ENCODE measurements at regions not wholly inside any gene's neighbourhood (a gene's known extent, or its start where the extent isn't known, plus 50 kb on each side); places are given as distances from the start of the nearest gene placed in this dataset.
"Not testable (repeated sequence)": the region's sequence is repeated elsewhere in the genome, so short reads cannot be mapped to it uniquely, and the experiment has no call there.

- no peak for FAIRE-seq
Observed at GRCh38 chr10:3944591-3944990, 159.6 kb upstream of the KLF6 start.

GRCh38 chr10:3943695-3944257, 158.8 kb upstream of the KLF6 start:
- no peak for FAIRE-seq

DNA sequence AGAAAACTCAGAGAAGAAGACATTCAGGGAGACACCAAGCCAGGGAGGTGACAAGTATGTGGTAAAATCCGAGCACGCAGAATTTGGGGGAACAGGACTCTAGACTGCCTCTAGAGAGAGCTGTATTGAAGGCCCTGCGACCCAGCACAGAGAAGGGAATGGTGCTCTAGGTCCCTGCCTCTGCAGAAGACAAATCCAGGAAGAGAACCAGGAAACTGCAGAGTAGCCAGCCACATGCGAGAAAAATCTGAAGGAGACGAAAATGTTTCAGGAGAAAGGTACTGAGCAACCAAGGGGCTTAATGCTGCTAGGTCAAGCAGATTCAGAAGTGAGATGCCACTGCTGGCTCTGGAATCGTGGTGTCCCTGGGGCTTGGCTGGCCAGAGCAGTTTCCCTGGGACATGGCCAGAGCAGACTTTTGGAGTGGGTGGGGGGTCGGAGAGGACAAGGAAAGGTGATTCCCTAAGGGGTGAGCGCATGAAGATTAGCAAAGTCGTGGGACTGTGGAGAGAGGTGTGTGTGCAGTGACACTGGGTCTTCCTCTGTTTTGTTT, 158.0 kb upstream of the KLF6 start:
- FAIRE-seq, result no peak

DNA sequence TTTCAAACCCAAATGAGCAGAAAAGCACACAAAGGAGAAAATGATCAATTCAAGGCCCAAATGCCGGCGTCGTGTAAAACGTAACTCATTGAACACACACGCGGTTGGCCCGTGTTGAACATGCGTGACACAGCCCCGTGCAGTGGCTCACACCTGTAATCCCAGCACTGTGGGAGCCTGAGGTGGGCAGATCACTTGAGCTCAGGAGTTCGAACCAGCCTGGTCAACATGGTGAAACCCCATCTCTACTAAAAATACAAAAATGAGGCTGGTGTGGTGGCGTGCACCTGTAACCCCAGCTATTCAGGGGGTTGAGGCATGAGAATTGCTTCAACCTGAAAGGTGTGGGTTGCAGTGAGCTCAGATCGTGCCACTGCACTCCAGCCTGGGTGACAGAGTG, 156.7 kb upstream of the KLF6 start:
- no peak for FAIRE-seq

- FAIRE-seq, result no peak
Observed at GRCh38 chr10:3936422-3937040, 151.5 kb upstream of the KLF6 start.

DNA sequence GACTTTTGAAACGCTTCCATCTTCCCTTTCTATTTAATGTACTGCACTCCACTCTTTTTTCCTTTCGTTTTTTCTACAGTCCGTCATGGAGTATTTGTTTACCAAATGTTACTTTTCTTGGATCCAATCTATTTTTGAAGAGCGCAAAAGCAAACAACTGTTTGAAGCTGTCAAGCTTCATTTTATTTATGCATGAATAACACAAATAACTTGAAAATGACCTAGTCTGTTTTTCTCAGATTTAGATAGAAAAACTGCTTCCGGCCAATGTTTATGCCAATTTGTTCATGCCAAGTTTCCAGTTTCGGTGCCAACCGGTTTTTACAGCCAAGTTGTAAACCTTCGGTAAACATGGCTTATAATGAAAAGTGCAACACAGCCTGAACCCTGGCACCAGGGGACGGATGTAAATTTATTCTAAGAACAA, 150.9 kb upstream of the KLF6 start:
- FAIRE-seq, result no peak

DNA sequence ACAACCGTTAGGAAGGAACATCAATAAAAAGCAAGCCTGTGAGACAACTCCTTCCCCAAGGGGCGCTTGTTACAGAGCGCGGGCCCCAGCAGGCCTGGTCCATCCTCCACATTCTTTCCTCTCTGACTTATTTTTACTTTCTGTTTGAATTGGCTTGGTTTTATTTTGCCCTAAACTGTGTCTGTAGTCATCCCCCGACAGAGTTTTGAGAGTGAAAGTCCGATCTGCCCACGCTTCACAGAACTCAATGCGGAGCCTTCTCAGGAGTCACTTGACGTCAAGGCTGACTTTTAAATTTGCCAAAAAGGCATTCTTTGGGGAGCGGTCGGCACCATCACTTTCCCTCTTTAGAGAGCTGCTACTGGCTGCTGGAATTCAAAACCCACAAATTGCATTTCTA, 150.1 kb upstream of the KLF6 start:
- FAIRE-seq, result no peak

DNA sequence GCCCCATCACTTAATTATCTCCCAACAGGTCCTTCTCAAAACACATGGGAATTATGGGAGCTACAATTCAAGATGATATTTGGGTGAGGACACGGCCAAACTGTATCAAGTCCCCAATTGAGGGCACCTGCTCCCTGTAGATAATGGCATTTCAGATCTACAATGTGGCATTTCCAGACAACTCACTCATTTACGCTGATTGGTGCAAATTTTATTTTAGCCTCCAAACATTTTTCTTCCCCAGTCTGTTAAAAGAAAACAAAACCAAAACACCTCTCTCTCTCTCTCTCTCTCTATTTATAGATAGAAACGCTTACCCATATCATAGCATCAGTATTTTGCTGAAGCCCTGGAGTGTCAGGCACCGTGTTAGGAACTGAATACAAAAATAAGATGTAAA, 148.7 kb upstream of the KLF6 start:
- FAIRE-seq, result no peak

DNA sequence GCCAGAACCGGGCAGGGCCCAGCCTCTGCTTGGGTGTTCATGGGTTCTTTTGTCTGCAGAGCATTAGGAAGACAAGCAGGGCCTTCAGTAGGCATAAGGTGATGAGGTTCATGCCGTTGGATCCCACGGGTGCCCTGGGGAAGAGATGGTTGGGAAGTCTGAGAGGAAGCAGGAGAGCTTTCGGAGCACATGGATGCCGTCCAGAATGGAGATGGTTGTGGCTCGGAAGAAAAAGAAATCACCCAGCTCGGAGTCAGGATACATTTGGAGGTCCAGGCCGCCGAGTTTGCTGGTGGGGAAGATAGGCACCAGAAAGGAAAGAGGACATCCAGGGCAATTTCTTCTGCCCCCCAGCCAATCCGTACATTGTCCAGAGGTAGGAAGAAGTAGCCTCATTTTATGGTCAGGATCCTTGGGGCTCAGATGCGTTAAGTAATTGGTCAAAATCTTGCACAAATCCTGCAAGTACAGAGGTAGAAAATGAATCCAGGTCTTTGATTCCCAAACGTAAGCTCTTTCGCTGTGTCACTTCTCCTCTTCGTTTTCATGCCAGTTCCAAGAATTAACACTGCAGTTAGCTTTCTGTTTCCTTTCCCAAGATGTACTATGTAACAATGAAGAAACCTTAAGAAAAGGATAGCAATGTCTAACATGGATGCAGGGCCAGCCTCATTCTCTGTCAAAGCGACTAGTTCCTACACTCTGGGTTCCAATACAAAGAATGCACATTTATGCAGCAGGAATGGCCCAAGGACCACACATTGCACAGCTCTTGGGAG, 147.8 kb upstream of the KLF6 start:
- FAIRE-seq, result no peak

GRCh38 chr10:3931901-3932300, 146.9 kb upstream of the KLF6 start:
- no peak for FAIRE-seq

DNA sequence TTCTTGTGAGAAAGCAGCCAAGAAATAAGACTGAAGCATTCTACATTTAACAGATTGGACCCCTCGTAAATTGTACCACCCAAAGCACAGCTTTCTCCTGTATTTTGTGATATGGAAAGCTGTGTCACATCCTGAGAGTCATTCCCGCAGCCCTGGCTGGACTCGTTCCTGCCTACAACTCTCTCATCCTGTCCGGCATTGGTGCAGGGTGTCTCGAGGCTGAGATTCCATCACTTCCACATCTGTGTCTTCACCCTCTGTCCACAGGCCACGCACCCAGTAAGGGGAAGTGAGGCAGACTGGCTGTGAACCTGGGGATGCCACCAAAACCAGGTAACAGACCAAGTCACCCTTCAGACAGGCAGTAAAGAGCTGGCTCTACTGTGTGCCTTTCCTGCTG, 146.2 kb upstream of the KLF6 start:
- no peak for FAIRE-seq

- no peak for FAIRE-seq
Observed at GRCh38 chr10:3928569-3928968, 143.6 kb upstream of the KLF6 start.

- FAIRE-seq, result no peak
Observed at GRCh38 chr10:3928078-3928477, 143.1 kb upstream of the KLF6 start.

DNA sequence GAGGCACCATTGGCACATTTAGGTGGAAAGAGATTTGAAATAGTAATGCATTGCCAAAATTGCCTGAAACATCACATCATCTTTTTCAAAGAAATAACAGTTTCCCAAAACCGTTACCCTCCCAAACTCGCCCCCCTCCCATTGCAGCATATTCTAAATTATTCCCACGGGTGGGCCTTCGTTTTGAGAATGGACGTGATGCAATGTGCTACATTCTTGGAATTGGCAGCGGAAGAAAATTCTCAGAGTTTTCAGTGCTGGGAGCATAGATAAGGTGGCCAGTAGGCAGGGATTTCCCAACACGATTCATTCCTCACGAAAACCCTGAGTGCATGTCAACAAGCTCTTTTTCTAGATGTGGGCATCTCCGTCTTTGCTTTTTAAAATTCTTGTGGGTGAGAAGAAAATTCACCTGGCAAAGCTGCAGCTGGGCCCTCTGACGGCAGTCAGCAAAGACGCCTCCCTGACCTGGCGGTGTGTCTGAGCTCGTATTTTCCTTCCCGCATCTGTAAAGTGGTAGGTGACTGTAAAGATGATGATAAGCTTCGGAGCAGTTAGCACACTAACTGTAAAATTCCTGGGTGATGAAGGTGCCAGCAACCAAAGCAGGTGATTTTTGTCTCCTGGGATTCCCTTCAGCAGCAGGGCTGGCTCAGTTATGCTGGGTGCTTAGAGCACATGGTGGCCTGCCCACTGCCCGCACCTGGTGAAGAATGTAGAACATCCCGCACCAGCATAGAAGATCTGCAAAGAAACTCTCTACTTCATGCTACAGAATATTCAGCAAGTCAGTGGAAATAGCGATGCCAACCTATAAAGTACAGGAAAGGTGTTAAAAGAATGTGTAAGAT, 141.9 kb upstream of the KLF6 start:
- no peak for FAIRE-seq

- no peak for FAIRE-seq
Observed at GRCh38 chr10:3926258-3926657, 141.2 kb upstream of the KLF6 start.

- no peak for FAIRE-seq
Observed at GRCh38 chr10:3925184-3925583, 140.2 kb upstream of the KLF6 start.

- FAIRE-seq, result no peak
Observed at GRCh38 chr10:3924344-3924743, 139.3 kb upstream of the KLF6 start.

GRCh38 chr10:3923033-3923432, 138.0 kb upstream of the KLF6 start:
- no peak for FAIRE-seq

GRCh38 chr10:3919709-3920308, 134.8 kb upstream of the KLF6 start:
- no peak for FAIRE-seq

DNA sequence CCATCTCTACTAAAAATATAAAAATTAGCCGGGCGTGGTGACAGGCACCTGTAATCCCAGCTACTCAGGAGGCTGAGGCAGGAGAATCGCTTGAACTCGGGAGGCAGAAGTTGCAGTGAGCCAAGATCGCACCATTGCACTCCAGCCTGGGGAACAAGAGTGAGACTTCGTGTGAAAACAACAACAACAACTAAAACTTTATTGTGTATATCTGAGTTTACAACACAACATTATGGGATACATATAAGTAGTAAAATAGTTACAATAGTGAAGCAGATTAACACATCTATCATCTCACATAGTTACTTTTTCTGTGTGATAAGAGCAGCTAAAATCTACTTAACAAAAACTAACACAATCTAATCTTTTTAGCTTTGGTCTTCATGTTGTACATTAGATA, 132.4 kb upstream of the KLF6 start:
- not testable (repeated sequence) for FAIRE-seq

- FAIRE-seq, result no peak
Observed at GRCh38 chr10:3914733-3915132, 129.7 kb upstream of the KLF6 start.

GRCh38 chr10:3911713-3912442, 126.9 kb upstream of the KLF6 start:
- no peak for FAIRE-seq

All from G401.6 (cell line).